Gastroesophageal sphincter (tissue), 3 donors: ENCODE measurements at regions not wholly inside any gene's neighbourhood (a gene's known extent, or its start where the extent isn't known, plus 50 kb on each side); places are given as distances from the start of the nearest gene placed in this dataset.
A peak's percentile ranks its signal among the peaks of the same experiment; 100 is the strongest.

Experiments
- CTCF ChIP-seq, 4 experiments: fragments of 200-600 bp in 2 of 4; fragments of 450-650 bp in 2 of 4; sonication (generic) in 1 of 4; IDR thresholded peaks; one replicate each; pipeline ENCODE4 v1.5.1; 2017 to 2019; ENCODE audit warnings: antibody characterized with exemption in 4 of 4, mild to moderate bottlenecking in 2 of 4, moderate library complexity in 2 of 4
- POLR2AphosphoS5 ChIP-seq: sonication (generic); formaldehyde crosslinking; IDR thresholded peaks from one replicate; pipeline ENCODE4 v1.6.1; 2017; ENCODE audit warnings: antibody characterized with exemption

GRCh38 chr2:176454893-176455815 is 185.9 kb downstream of the MTX2 start:
- TF ChIP-seq CTCF (IDR thresholded peaks at IDR 0.05), result peak; percentile 87 to 92 (median 90)
- no peak for TF ChIP-seq POLR2AphosphoS5
